ENCODE measurements at regions not wholly inside any gene's neighbourhood (a gene's known extent, or its start where the extent isn't known, plus 50 kb on each side); places are given as distances from the start of the nearest gene placed in this dataset.
"Not testable (repeated sequence)": the region's sequence is repeated elsewhere in the genome, so short reads cannot be mapped to it uniquely, and the experiment has no call there.

GRCh38 chr1:166488327-166488726, 321.5 kb upstream of the FAM78B start:
- no peak for DNase-seq (ENCODE audit: low read depth in 4 of 4, low spot score in 3 of 4)

GRCh38 chr1:166489356-166489669, 322.5 kb upstream of the FAM78B start:
- DNase-seq (ENCODE audit: low read depth in 4 of 4, low spot score in 3 of 4) = no peak

- DNase-seq (ENCODE audit: low read depth in 4 of 4, low spot score in 3 of 4) = no peak
These were observed 323.1 kb upstream of the FAM78B start for GRCh38 chr1:166489670-166490436.

- DNase-seq (ENCODE audit: low read depth in 4 of 4, low spot score in 3 of 4) = no peak
These were observed 323.7 kb upstream of the FAM78B start for GRCh38 chr1:166490437-166490991.

- not testable (repeated sequence) for DNase-seq (ENCODE audit: low read depth in 4 of 4, low spot score in 3 of 4)
These were observed 327.0 kb upstream of the FAM78B start for GRCh38 chr1:166493765-166494164.

- no peak for DNase-seq (ENCODE audit: low read depth in 4 of 4, low spot score in 3 of 4)
These were observed 331.9 kb upstream of the POGK start for GRCh38 chr1:166507347-166507746.

- no peak for DNase-seq (ENCODE audit: low read depth in 4 of 4, low spot score in 3 of 4)
These were observed 327.5 kb upstream of the POGK start for GRCh38 chr1:166511761-166512160.

- DNase-seq (ENCODE audit: low read depth in 4 of 4, low spot score in 3 of 4) = no peak
These were observed 325.2 kb upstream of the POGK start for GRCh38 chr1:166514067-166514466.

- no peak for DNase-seq (ENCODE audit: low read depth in 4 of 4, low spot score in 3 of 4)
These were observed 311.5 kb upstream of the POGK start for GRCh38 chr1:166527752-166528151.

- DNase-seq (ENCODE audit: low read depth in 4 of 4, low spot score in 3 of 4) = no peak
These were observed 300.6 kb upstream of the POGK start for GRCh38 chr1:166538646-166539045.

GRCh38 chr1:166544036-166544435, 295.2 kb upstream of the POGK start:
- no peak for DNase-seq (ENCODE audit: low read depth in 4 of 4, low spot score in 3 of 4)

- no peak for DNase-seq (ENCODE audit: low read depth in 4 of 4, low spot score in 3 of 4)
These were observed 294.7 kb upstream of the POGK start for GRCh38 chr1:166544561-166544960.

- no peak for DNase-seq (ENCODE audit: low read depth in 4 of 4, low spot score in 3 of 4)
These were observed 286.6 kb upstream of the POGK start for GRCh38 chr1:166552706-166553105.

- DNase-seq (ENCODE audit: low read depth in 4 of 4, low spot score in 3 of 4) = no peak
These were observed 268.3 kb upstream of the POGK start for GRCh38 chr1:166570954-166571353.

- DNase-seq (ENCODE audit: low read depth in 4 of 4, low spot score in 3 of 4) = no peak
These were observed 266.1 kb upstream of the POGK start for GRCh38 chr1:166573199-166573598.

GRCh38 chr1:166579557-166580501, 259.4 kb upstream of the POGK start:
- no peak for DNase-seq (ENCODE audit: low read depth in 4 of 4, low spot score in 3 of 4)

- DNase-seq (ENCODE audit: low read depth in 4 of 4, low spot score in 3 of 4) = no peak
These were observed 250.5 kb upstream of the POGK start for GRCh38 chr1:166588741-166589140.

- DNase-seq (ENCODE audit: low read depth in 4 of 4, low spot score in 3 of 4) = no peak
These were observed 249.1 kb upstream of the POGK start for GRCh38 chr1:166590161-166590560.

GRCh38 chr1:166594646-166595045, 244.6 kb upstream of the POGK start:
- no peak for DNase-seq (ENCODE audit: low read depth in 4 of 4, low spot score in 3 of 4)

- DNase-seq (ENCODE audit: low read depth in 4 of 4, low spot score in 3 of 4) = no peak
These were observed 241.8 kb upstream of the POGK start for GRCh38 chr1:166597516-166597915.

GRCh38 chr1:166600574-166600973, 238.7 kb upstream of the POGK start:
- no peak for DNase-seq (ENCODE audit: low read depth in 4 of 4, low spot score in 3 of 4)

Measured in left renal pelvis (tissue), 4 donors.